ENCODE measurements at regions not wholly inside any gene's neighbourhood (a gene's known extent, or its start where the extent isn't known, plus 50 kb on each side); places are given as distances from the start of the nearest gene placed in this dataset.
"Not testable (repeated sequence)": the region's sequence is repeated elsewhere in the genome, so short reads cannot be mapped to it uniquely, and the experiment has no call there.

DNA sequence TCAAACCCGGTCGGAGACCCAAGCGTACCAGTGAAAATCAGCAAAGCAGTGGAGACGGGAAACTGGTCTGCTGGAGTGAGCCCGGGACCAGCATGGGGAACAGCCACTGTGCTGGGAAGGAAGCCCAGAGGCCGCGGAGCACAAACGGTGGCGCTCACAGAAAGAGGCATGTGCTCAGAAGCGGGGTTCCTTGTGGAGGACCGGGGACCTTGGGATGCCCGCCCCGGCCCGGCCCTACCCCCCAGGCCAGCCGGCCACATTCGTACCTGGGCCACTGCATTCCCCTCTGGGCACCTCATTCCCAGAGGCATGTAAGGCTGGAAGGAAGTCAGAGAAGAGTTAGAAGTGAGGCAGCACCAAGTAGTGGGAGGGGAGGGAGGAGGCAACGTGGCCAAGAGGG is 79.3 kb downstream of the RFLNA start:
- Histone ChIP-seq H3K27ac (ENCODE audit: low read depth in 2 of 2, low read length in 2 of 2) (no peak overlapping the region), H3K9ac (ENCODE audit: low read depth in 1 of 2, low read length in 2 of 2) (no peak overlapping the region), H3K4me1 (ENCODE audit: control insufficient read depth in 2 of 2, insufficient read depth in 2 of 2, low read length in 2 of 2) (peaks cover 16 to 18% of the 10 kb centered on the region in 2 donors), H3K27me3 (ENCODE audit: control insufficient read depth in 2 of 2, insufficient read depth in 2 of 2, low read length in 2 of 2) (no peaks in the 10 kb centered on the region), H3K4me3 (ENCODE audit: low read length in 2 of 2) (no peak overlapping the region), H3K36me3 (ENCODE audit: control insufficient read depth in 2 of 2, insufficient read depth in 2 of 2, low read length in 2 of 2) (peaks cover 30 to 52% of the 10 kb centered on the region in 2 donors), H3K9me3 (ENCODE audit: control insufficient read depth in 2 of 2, low read length in 2 of 2) (no peaks in the 10 kb centered on the region)

DNA sequence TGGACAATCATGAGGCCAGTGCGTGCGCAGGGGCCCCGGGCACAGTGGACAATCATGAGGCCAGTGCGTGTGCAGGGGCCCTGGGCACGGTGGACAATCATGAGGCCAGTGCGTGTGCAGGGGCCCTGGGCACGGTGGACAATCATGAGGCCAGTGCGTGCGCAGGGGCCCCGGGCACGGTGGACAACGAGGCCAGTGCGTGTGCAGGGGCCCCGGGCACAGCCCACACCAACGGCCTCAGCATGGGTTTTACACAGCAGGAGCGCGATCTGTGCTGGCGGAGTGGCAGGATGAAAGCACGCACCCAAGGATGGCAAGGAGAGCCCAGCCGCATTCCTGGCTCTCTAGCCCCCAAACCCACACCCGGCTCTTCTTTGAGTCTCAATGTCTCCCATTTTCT is 78.8 kb downstream of the RFLNA start:
- H3K9me3 ChIP-seq (ENCODE audit: control insufficient read depth in 2 of 2, low read length in 2 of 2); H3K4me3 ChIP-seq (ENCODE audit: low read length in 2 of 2); H3K27ac ChIP-seq (ENCODE audit: low read depth in 2 of 2, low read length in 2 of 2); H3K27me3 ChIP-seq (ENCODE audit: control insufficient read depth in 2 of 2, insufficient read depth in 2 of 2, low read length in 2 of 2); H3K9ac ChIP-seq (ENCODE audit: low read depth in 1 of 2, low read length in 2 of 2): not testable (repeated sequence)
- Histone ChIP-seq H3K4me1 (ENCODE audit: control insufficient read depth in 2 of 2, insufficient read depth in 2 of 2, low read length in 2 of 2) (peaks cover 21% of the 10 kb centered on the region in 2 donors), H3K36me3 (ENCODE audit: control insufficient read depth in 2 of 2, insufficient read depth in 2 of 2, low read length in 2 of 2) (peaks cover 30 to 51% of the 10 kb centered on the region in 2 donors)

DNA sequence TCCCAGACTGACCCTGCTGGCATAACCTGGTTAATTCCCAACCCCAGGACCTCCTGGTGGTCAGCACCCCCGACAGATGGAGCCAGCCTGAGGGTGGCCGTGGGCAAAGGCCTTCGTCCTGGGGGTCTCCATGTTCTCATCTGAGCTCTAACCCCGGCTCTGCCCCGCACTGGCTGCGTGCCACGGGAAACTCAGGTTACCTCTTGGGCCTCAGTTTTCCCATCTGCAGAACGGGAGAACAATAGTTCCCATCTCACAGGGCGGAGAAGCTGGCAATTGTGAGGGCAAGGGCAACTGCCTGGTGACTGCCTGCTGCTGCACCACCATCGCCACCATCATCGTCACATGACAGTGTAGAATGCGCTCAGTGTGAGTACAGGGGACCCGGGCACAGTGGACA is 77.9 kb downstream of the RFLNA start:
- H3K27ac ChIP-seq (ENCODE audit: low read depth in 2 of 2, low read length in 2 of 2), result no peak overlapping the region
- no peaks in the 10 kb centered on the region for H3K9me3 ChIP-seq (ENCODE audit: control insufficient read depth in 2 of 2, low read length in 2 of 2)
- H3K9ac ChIP-seq (ENCODE audit: low read depth in 1 of 2, low read length in 2 of 2), result no peak overlapping the region
- H3K4me1 ChIP-seq (ENCODE audit: control insufficient read depth in 2 of 2, insufficient read depth in 2 of 2, low read length in 2 of 2), result peaks cover 29 to 30% of the 10 kb centered on the region in 2 donors
- H3K36me3 ChIP-seq (ENCODE audit: control insufficient read depth in 2 of 2, insufficient read depth in 2 of 2, low read length in 2 of 2), result peaks cover 30 to 45% of the 10 kb centered on the region in 2 donors
- H3K4me3 ChIP-seq (ENCODE audit: low read length in 2 of 2), result no peak overlapping the region
- no peaks in the 10 kb centered on the region for H3K27me3 ChIP-seq (ENCODE audit: control insufficient read depth in 2 of 2, insufficient read depth in 2 of 2, low read length in 2 of 2)

DNA sequence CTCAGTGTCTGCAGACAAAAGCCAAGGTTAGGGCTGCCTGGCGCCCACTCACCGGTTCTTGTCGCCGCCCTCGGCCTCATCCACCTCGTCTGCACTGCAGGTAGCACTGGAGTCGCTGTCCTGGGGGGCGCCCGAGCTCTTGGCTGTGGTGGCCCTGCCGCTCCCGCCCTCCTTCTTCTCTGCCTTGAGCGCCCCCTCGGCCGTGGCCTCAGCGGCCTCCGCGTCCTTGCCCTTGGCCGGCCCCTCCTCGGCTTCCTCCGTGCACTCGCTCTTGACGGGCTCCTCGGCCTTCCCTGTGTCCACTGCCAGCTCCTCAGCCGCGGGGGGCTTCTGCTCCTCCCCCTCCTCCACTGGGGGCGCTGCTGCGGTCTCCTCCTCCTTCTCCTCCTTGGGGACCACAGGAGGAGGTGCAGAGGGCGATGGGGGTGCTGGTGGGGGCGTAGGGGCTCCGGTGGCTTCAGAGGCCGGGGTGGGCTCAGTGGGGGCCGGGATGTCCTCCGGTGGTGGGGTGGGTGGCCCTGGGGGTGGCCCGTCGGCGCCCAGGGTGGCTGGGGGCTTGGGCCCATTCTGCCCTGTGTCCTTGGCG is 77.2 kb downstream of the RFLNA start:
- Histone ChIP-seq H3K9ac (ENCODE audit: low read depth in 1 of 2, low read length in 2 of 2) (no peak overlapping the region), H3K36me3 (ENCODE audit: control insufficient read depth in 2 of 2, insufficient read depth in 2 of 2, low read length in 2 of 2) (peaks cover 27 to 42% of the 10 kb centered on the region in 2 donors), H3K27ac (ENCODE audit: low read depth in 2 of 2, low read length in 2 of 2) (no peak overlapping the region), H3K9me3 (ENCODE audit: control insufficient read depth in 2 of 2, low read length in 2 of 2) (no peaks in the 10 kb centered on the region), H3K27me3 (ENCODE audit: control insufficient read depth in 2 of 2, insufficient read depth in 2 of 2, low read length in 2 of 2) (no peaks in the 10 kb centered on the region), H3K4me3 (ENCODE audit: low read length in 2 of 2) (no peak overlapping the region), H3K4me1 (ENCODE audit: control insufficient read depth in 2 of 2, insufficient read depth in 2 of 2, low read length in 2 of 2) (peaks cover 34 to 35% of the 10 kb centered on the region in 2 donors)

DNA sequence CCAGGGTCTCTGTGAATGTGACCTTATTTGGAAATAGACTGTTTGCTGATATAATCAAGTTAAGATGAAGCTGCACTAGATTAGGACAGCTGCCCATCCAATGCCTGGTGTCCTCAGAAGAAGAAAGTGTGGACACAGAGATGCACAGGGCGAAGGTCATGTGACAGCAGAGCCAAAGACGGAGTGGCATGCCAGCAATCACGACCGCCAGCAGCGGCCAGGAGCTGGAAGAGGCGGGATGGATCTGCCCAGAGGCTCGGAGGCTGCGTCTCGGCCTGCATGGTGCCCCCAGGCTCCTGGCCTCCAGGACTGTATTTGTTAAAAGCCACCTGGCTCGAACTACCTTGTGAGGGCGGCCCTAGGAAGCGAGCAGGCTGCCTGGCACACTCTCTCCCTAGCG is 76.5 kb downstream of the RFLNA start:
- no peaks in the 10 kb centered on the region for H3K9me3 ChIP-seq (ENCODE audit: control insufficient read depth in 2 of 2, low read length in 2 of 2)
- H3K9ac ChIP-seq (ENCODE audit: low read depth in 1 of 2, low read length in 2 of 2), result no peak overlapping the region
- H3K36me3 ChIP-seq (ENCODE audit: control insufficient read depth in 2 of 2, insufficient read depth in 2 of 2, low read length in 2 of 2), result peaks cover 24 to 37% of the 10 kb centered on the region in 2 donors
- H3K4me1 ChIP-seq (ENCODE audit: control insufficient read depth in 2 of 2, insufficient read depth in 2 of 2, low read length in 2 of 2), result peaks cover 34 to 35% of the 10 kb centered on the region in 2 donors
- H3K27me3 ChIP-seq (ENCODE audit: control insufficient read depth in 2 of 2, insufficient read depth in 2 of 2, low read length in 2 of 2), result no peaks in the 10 kb centered on the region
- no peak overlapping the region for H3K4me3 ChIP-seq (ENCODE audit: low read length in 2 of 2)
- H3K27ac ChIP-seq (ENCODE audit: low read depth in 2 of 2, low read length in 2 of 2), result no peak overlapping the region

DNA sequence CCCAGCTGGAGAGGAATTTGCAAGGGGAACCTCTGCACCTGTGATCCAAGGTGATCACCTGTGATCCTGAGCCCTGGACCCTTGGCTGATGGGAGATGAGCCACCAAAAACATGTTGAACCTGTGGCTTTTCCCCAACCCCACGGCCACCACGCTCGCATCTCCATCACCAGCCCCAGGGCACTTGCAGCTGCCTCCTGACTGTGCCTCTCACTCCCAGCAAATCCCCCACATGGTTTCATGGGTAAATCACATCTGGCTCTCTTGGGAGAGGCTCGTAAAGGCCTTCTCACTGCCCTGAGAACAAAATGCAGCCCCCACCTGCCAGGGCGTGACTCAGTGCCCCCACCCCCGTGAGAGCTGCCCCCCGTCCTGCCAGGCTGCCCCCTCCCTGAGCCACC is 76.0 kb downstream of the RFLNA start:
- Histone ChIP-seq H3K27me3 (ENCODE audit: control insufficient read depth in 2 of 2, insufficient read depth in 2 of 2, low read length in 2 of 2) (no peaks in the 10 kb centered on the region), H3K36me3 (ENCODE audit: control insufficient read depth in 2 of 2, insufficient read depth in 2 of 2, low read length in 2 of 2) (peaks cover 27 to 40% of the 10 kb centered on the region in 2 donors), H3K27ac (ENCODE audit: low read depth in 2 of 2, low read length in 2 of 2) (peak overlapping the region in 1 of 2 donors; percentile 85), H3K4me1 (ENCODE audit: control insufficient read depth in 2 of 2, insufficient read depth in 2 of 2, low read length in 2 of 2) (peaks cover 34 to 35% of the 10 kb centered on the region in 2 donors), H3K9ac (ENCODE audit: low read depth in 1 of 2, low read length in 2 of 2) (peak overlapping the region in 1 of 2 donors; percentile 61), H3K9me3 (ENCODE audit: control insufficient read depth in 2 of 2, low read length in 2 of 2) (no peaks in the 10 kb centered on the region), H3K4me3 (ENCODE audit: low read length in 2 of 2) (no peak overlapping the region)

DNA sequence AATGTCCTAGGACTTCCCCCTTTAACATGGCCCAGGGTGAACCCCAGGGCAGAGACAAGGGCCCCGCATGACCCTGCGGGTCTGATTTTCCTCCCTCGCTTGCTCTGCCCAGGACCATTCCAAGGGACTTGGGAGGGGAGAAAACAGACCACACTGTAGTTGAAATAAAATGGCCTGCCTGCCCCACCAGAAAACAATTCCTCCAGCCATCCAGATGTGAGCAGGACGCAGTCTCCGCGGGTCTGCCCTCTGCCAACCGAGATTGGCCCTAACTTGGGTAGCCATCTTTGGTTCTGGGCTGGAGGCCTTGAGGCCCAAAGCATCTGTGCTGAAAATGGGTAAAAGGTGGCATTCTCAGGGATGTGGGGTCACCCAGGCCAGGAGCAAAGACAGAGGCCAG is 75.5 kb downstream of the RFLNA start:
- no peaks in the 10 kb centered on the region for H3K9me3 ChIP-seq (ENCODE audit: control insufficient read depth in 2 of 2, low read length in 2 of 2)
- no peaks in the 10 kb centered on the region for H3K27me3 ChIP-seq (ENCODE audit: control insufficient read depth in 2 of 2, insufficient read depth in 2 of 2, low read length in 2 of 2)
- H3K9ac ChIP-seq (ENCODE audit: low read depth in 1 of 2, low read length in 2 of 2), result peak overlapping the region; percentile 32 to 61
- H3K36me3 ChIP-seq (ENCODE audit: control insufficient read depth in 2 of 2, insufficient read depth in 2 of 2, low read length in 2 of 2), result peaks cover 26 to 42% of the 10 kb centered on the region in 2 donors
- H3K27ac ChIP-seq (ENCODE audit: low read depth in 2 of 2, low read length in 2 of 2), result peak overlapping the region; percentile 85 to 88
- peaks cover 34 to 35% of the 10 kb centered on the region in 2 donors for H3K4me1 ChIP-seq (ENCODE audit: control insufficient read depth in 2 of 2, insufficient read depth in 2 of 2, low read length in 2 of 2)
- no peak overlapping the region for H3K4me3 ChIP-seq (ENCODE audit: low read length in 2 of 2)

DNA sequence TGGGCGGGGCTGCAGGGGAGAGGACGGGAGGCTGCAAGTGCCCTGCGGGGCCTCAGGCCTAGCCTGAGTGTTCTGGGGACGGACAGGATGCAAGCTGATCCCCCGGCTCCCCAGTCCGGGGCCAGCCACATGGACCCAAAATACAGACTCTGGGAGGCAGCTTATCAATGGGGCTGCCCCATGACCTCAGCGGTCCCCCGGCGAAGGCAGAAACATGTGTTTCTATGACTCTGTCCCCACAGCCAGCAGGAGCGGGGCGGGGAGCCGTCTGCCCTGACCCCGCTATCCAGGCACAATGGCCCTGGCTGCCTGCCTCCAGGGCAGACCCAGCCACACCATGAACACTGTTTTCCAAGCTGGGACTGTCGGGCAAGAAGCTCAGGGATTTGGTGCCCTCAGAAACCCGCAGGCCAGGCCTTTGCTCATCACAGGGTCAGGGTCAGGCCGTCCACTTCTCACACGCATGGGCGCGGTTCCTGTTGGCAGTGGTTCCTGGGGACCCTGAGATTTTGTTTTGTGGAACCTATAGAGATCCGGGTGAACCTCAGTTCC is 75.0 kb downstream of the RFLNA start:
- H3K4me1 ChIP-seq (ENCODE audit: control insufficient read depth in 2 of 2, insufficient read depth in 2 of 2, low read length in 2 of 2), result peaks cover 34 to 35% of the 10 kb centered on the region in 2 donors
- no peaks in the 10 kb centered on the region for H3K9me3 ChIP-seq (ENCODE audit: control insufficient read depth in 2 of 2, low read length in 2 of 2)
- H3K27ac ChIP-seq (ENCODE audit: low read depth in 2 of 2, low read length in 2 of 2), result peak overlapping the region; percentile 85 to 88
- no peak overlapping the region for H3K4me3 ChIP-seq (ENCODE audit: low read length in 2 of 2)
- H3K36me3 ChIP-seq (ENCODE audit: control insufficient read depth in 2 of 2, insufficient read depth in 2 of 2, low read length in 2 of 2), result peaks cover 21 to 38% of the 10 kb centered on the region in 2 donors
- H3K27me3 ChIP-seq (ENCODE audit: control insufficient read depth in 2 of 2, insufficient read depth in 2 of 2, low read length in 2 of 2), result no peaks in the 10 kb centered on the region
- H3K9ac ChIP-seq (ENCODE audit: low read depth in 1 of 2, low read length in 2 of 2), result peak overlapping the region; percentile 32 to 61

DNA sequence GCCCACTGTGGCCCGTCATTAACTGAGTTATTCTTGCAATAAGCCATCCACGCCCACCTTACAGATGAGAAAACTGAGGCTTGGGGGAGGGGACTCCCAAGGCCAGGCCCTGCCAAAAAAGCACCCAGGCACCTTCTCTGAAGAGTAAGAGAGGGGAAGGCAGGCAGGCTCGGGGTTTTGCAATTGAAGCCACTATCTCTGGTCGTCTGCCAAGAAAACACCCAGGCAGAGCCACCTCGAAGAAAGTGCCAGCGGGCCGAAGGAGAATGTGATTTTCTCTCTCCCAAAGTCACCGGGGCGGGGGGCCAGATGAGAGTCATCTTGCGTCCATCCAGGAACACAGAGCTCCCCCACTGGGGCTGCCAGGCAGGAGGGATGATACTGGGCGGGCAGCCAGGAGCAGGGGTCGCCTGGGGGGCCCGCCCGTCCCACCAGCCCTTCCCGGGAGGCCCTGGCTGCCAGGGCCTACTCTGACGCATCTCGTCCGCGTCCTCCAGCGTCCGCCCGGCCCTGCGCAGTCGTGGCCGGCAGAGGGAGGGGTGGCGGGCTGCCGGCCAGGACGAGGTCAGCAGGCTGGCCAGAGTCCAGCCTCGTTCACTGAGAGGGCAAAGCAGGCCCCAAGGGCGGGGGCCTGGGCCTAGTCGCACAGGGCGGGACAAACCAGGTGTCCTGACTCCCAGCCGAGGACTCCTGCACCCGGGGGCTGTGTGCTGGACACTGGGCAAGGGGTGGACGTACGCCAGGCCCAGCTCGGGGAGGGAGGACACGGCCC is 74.3 kb downstream of the RFLNA start:
- Histone ChIP-seq H3K27ac (ENCODE audit: low read depth in 2 of 2, low read length in 2 of 2) (peak overlapping the region; percentile 85 to 88), H3K36me3 (ENCODE audit: control insufficient read depth in 2 of 2, insufficient read depth in 2 of 2, low read length in 2 of 2) (peaks cover 21 to 33% of the 10 kb centered on the region in 2 donors), H3K4me3 (ENCODE audit: low read length in 2 of 2) (no peak overlapping the region), H3K9ac (ENCODE audit: low read depth in 1 of 2, low read length in 2 of 2) (peak overlapping the region; percentile 20 to 61), H3K27me3 (ENCODE audit: control insufficient read depth in 2 of 2, insufficient read depth in 2 of 2, low read length in 2 of 2) (no peaks in the 10 kb centered on the region), H3K4me1 (ENCODE audit: control insufficient read depth in 2 of 2, insufficient read depth in 2 of 2, low read length in 2 of 2) (peaks cover 34 to 35% of the 10 kb centered on the region in 2 donors), H3K9me3 (ENCODE audit: control insufficient read depth in 2 of 2, low read length in 2 of 2) (no peaks in the 10 kb centered on the region)

DNA sequence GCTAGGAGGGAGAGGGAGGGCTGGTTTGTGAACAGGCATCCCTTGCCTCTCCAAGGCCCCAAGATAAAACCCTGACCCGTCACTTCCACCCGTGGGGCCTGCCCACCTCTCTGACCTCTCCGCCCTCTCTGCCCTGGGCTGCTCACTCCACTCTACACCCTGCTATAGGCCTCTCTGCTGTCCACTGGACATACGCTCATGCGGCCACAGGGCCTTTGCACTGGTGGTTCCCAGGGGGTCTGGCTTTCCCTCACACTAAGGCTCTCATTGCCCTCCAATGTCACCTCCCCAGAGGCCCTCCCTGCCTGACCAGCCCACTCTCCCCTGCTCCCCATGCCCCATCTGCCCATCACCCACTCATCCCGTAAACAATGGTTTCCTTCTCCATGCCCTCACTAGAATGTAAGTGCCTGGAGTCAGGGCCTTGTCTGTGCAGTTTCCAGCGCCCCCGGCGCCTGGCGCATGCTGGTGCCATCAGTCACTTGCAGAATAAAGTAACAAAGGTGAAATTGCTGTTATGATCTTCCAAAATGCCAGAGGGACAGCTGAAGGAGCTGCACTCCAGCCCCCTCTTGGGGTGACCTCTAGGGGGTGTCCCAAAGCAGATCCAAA is 73.6 kb downstream of the RFLNA start:
- peak overlapping the region; percentile 85 to 88 for H3K27ac ChIP-seq (ENCODE audit: low read depth in 2 of 2, low read length in 2 of 2)
- H3K36me3 ChIP-seq (ENCODE audit: control insufficient read depth in 2 of 2, insufficient read depth in 2 of 2, low read length in 2 of 2), result peaks cover 21 to 33% of the 10 kb centered on the region in 2 donors
- H3K27me3 ChIP-seq (ENCODE audit: control insufficient read depth in 2 of 2, insufficient read depth in 2 of 2, low read length in 2 of 2), result no peaks in the 10 kb centered on the region
- H3K4me3 ChIP-seq (ENCODE audit: low read length in 2 of 2), result no peak overlapping the region
- H3K4me1 ChIP-seq (ENCODE audit: control insufficient read depth in 2 of 2, insufficient read depth in 2 of 2, low read length in 2 of 2), result peaks cover 34 to 35% of the 10 kb centered on the region in 2 donors
- H3K9ac ChIP-seq (ENCODE audit: low read depth in 1 of 2, low read length in 2 of 2), result peak overlapping the region; percentile 20 to 61
- H3K9me3 ChIP-seq (ENCODE audit: control insufficient read depth in 2 of 2, low read length in 2 of 2), result no peaks in the 10 kb centered on the region
